HG03460 (cell line): ENCODE measurements at regions not wholly inside any gene's neighbourhood (a gene's known extent, or its start where the extent isn't known, plus 50 kb on each side); places are given as distances from the start of the nearest gene placed in this dataset.
"Not testable (repeated sequence)": the region's sequence is repeated elsewhere in the genome, so short reads cannot be mapped to it uniquely, and the experiment has no call there.

Experiments
- ATAC-seq: cut with Tn5 transposase; IDR thresholded peaks from one replicate; pipeline ENCODE4 v1.9.1; 2021; ENCODE audit not compliant: unreplicated experiment

DNA sequence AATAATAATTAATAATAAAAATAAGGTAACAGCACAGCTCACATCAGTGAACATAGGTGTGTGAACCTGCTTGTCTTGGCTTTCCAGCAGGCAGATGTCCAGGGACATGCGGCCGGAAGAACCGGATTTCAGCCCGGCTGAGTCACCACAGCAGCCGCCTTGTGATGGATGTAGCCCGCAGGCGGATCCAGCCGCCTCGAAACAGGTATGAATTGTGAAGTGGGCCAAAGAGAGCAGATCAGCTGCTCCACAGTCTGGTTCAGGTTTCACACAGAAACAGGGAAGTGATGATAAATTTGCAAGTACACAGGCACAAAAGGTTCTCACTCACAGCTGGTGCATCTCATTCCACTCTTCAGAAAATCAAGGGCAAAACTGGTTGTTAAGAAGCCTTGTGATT, 55.1 kb downstream of the ID4 start:
- ATAC-seq = no peak

GRCh38 chr6:19895866-19896692, 58.9 kb downstream of the ID4 start:
- no peak for ATAC-seq

GRCh38 chr6:19896693-19897010, 59.5 kb downstream of the ID4 start:
- no peak for ATAC-seq

- ATAC-seq = no peak
Observed at GRCh38 chr6:19898141-19898740, 61.1 kb downstream of the ID4 start.

DNA sequence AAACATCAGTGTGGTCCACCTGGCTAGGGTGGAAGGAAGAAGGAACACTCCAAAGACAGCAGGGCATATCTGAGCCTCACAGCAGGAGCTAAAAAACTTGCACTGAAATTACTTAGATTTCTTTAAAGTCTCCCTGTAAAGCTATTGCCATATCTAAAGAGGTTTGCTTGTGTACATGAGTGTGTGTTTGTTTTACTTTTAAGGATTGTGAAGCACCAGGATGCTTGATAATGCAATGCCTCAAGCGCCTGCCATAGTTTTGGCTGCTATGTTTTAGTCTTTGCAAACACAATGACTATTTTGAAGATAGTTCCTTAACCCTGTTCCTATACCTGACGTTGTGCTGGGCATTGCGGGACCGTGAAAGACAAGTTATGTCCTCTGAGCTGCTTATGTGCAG, 65.0 kb downstream of the ID4 start:
- no peak for ATAC-seq

GRCh38 chr6:19904408-19904807, 67.2 kb downstream of the ID4 start:
- ATAC-seq = not testable (repeated sequence)

DNA sequence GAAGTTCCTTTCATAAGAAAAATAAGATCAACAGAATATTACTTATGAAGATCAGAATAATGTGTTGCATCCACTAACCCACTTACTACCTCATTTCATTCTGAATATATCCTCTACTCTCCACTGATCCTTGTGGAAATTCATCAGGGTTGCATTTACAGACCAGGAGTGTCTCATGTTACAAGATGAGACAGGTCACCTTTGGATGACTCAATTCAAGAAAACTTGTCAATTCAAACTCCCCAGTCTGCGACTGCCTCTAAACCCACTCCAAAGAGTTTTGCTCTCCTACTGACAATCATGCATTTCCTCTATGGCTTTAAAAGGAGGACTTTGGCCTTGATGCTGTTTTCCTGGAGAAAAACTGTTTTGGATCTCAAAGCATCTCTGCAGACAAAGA, 68.4 kb downstream of the ID4 start:
- ATAC-seq = no peak

- no peak for ATAC-seq
Observed at GRCh38 chr6:19906171-19906570, 69.0 kb downstream of the ID4 start.

DNA sequence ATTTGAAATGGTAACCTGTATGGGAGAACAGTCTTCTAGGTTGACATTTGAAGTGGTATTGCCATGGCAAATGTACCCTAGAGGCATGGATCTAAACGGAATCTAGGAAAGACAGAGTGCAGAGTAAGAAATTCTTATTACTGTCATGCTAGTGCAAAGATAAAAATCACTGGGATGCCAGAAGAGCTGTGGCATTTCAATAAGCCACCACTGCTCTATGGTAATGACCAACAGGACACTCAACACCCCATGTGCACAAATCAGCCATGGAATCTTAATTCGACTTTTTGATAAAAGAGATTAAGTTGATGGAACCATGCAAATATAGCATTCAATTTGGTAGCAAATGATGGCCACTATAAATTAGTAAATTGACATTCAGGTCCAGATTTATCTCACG, 74.1 kb downstream of the ID4 start:
- no peak for ATAC-seq

DNA sequence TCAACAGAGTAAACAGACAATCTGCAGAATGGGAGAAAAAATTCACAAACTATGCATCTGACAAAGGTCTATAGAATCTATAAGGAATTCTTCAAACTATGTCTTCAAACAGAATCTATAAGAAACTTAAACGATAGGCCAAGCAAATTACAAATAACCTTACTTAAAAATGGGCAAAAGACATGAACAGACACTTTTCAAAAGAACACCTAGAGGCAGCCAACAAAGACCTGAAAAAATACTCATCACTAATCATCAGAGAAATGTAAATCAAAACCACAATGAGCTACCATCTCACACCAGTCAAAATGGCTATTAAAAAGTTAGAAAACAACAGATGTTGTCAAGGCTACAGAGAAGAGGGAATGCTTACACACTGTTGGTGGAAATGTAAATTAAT, 81.3 kb downstream of the ID4 start:
- no peak for ATAC-seq

DNA sequence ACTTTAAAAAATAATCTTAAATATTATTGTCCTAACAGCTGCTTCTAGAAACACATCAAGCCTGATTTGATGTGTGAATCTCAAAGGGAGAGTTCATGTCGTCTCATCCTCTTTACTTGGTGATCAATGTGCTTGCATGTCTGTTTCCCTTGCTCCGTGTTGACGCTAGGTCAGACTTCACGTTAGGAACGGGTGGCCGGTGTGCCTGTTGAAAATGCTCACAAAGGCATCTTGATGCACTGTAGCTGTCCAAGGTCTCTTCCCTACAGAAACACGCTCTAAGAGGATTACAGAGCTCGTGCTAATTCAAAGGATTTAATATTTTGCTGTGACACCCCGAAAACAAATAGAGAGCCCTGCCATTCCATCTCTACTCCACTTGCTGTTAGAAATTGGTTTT, 84.6 kb downstream of the ID4 start:
- ATAC-seq = no peak

- ATAC-seq = no peak
Observed at GRCh38 chr6:19925533-19925932, 88.4 kb downstream of the ID4 start.

GRCh38 chr6:19928461-19928860, 91.3 kb downstream of the ID4 start:
- ATAC-seq = no peak

DNA sequence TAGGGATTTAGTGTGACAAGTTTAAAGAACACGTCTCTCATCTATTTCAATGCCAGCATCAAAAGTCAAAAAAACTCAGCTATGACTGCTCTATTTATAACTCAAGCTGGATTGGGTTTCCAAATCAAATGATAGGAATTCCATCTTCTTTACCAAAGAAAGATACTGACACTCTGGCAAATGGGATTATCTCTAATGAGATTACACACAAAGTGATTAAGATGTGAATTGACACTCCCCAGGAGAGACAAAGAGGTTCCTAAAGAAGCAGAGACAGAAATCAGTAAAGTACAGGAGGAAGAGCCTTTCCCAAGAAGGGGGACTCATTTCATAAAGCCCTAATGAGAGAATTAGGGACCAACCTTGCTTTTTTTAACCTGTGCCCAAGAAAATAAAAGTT, 92.1 kb downstream of the ID4 start:
- ATAC-seq = no peak

GRCh38 chr6:19934996-19935591, 97.9 kb downstream of the ID4 start:
- no peak for ATAC-seq

GRCh38 chr6:19939321-19939720, 102.2 kb downstream of the ID4 start:
- not testable (repeated sequence) for ATAC-seq

DNA sequence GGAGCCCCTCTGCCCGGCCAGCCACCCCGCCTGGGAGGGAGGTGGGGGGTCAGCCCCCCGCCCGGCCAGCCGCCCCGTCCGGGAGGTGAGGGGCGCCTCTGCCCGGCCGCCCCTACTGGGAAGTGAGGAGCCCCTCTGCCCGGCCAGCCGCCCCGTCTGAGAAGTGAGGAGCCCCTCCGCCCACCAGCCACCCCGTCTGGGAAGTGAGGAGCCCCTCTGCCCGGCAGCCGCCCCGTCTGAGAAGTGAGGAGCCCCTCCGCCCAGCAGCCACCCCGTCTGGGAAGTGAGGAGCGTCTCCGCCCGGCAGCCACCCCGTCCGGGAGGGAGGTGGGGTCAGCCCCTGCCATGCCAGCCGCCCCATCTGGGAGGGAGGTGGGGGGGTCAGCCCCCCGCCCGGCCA, 102.8 kb downstream of the ID4 start:
- ATAC-seq = not testable (repeated sequence)

GRCh38 chr6:19943042-19943441, 105.9 kb downstream of the ID4 start:
- no peak for ATAC-seq

- ATAC-seq = no peak
Observed at GRCh38 chr6:19945843-19946358, 108.7 kb downstream of the ID4 start.

DNA sequence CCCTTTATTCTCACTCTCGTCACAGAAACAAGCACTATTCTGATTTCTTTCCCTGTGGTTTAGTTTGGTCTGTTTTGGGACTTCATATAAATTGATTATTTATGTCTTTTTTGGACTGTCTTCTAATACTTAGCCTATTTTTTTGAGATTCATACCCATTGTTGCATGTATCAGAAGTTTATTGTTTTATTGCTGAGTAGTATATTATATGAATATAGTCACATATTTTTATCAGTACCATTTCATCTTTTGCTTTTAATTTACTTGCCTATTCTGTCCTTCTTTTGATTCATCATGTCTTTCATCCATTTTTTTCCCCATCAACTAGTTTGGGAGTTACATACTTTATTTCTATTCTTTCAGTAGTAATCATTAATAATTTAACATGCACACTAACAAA, 112.0 kb downstream of the ID4 start:
- no peak for ATAC-seq

- no peak for ATAC-seq
Observed at GRCh38 chr6:19964115-19964514, 126.9 kb downstream of the ID4 start.

DNA sequence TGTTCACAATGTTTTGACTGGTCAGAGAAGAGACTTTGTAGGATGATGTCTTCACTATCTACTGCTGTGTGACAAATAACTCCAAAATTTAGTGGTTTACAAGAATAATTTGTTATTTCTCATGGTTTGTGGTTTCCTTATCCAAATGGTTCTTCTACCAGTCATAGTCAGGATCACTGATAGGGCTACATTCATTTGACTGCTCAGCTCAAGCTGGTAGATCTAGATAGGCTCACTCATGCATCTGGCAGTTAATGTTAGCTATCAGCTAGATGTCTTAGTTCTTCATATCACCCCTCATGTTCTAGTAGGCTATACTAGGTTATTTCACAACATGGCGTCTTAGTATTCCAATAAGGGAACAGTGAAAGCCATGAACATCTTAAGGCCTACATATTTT, 131.0 kb downstream of the ID4 start:
- no peak for ATAC-seq
